ENCODE measurements at regions not wholly inside any gene's neighbourhood (a gene's known extent, or its start where the extent isn't known, plus 50 kb on each side); places are given as distances from the start of the nearest gene placed in this dataset.

DNA sequence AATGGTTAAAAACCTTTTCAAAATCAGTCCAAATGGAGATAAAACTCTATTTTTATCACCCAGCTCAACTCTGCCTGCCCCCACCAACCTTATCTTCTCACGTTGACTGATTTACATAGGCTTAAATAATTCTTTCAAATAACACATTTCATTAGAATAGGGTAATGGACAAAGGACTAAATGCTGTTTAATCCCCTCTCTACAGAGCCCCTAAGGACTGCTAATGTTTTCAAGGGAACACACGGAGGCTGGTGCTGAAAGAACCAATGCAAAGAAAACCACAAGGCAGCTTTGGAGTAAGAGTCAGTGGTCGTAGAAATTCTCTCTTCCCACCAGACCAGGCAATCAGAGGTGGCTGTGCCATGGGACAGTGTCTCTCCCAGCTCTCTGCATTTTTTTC lies 445.7 kb upstream of the MAF start (continued):
- TF ChIP-seq CDX4 (CRISPR knock-in tag; IDR thresholded peaks at IDR 0.05; ENCODE audit: borderline replicate concordance), result no peak
- TF ChIP-seq TEAD4 (CRISPR knock-in tag; IDR thresholded peaks at IDR 0.05), result no peak

DNA sequence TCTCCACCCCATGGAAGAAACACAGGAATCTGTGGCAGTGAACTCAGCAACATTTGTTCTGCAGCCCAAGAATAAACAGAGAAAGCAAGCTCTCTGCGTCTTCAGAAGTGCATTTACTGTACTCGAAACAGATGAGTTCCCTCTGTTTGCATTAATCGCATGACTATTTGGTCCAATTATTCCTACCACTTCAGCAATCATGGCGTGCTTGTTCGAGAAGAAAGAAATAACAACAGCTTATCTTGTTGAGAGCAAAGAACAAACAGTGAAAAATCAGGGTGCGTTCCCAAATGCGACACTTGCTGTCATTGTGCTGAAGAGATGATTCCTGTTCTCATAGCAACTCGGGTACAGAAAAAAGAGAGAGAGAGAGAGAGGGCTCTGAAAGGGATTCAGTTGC lies 445.3 kb upstream of the MAF start:
- POLR2A ChIA-PET, result interaction anchor here (0.6 kb wide), 1 partner anchor 444 kb away, joined by 5 read pairs; no protein-coding TSS in a partner anchor
- Mint-ChIP-seq H3K9me3 (0 out of 2 replicates have a peak, but pooled peaks cover 6% of the 10 kb centered on the region), H3K4me3 (no peak overlapping the region), H3K27ac (no peak overlapping the region), H3K4me1 (peaks cover 3% of the 10 kb centered on the region; the same call in 1 of the 2 replicates), H3K36me3 (no peaks in the 10 kb centered on the region), H3K27me3 (ENCODE audit: low read depth) (no peaks in the 10 kb centered on the region)
- no peak for DNase-seq (ENCODE audit: low spot score)
- CTCF ChIA-PET, result interaction anchor here (1.0 kb wide), 1 partner anchor 38 kb away, joined by 3 read pairs; no protein-coding TSS in a partner anchor
- TF ChIP-seq ZNF121 (CRISPR knock-in tag; IDR thresholded peaks at IDR 0.05), result no peak
- TF ChIP-seq, protein P1, sequence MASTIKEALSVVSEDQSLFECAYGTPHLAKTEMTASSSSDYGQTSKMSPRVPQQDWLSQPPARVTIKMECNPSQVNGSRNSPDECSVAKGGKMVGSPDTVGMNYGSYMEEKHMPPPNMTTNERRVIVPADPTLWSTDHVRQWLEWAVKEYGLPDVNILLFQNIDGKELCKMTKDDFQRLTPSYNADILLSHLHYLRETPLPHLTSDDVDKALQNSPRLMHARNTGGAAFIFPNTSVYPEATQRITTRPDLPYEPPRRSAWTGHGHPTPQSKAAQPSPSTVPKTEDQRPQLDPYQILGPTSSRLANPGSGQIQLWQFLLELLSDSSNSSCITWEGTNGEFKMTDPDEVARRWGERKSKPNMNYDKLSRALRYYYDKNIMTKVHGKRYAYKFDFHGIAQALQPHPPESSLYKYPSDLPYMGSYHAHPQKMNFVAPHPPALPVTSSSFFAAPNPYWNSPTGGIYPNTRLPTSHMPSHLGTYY (CRISPR knock-in tag; IDR thresholded peaks at IDR 0.05), result no peak
- TF ChIP-seq MYBL2 (CRISPR knock-in tag; IDR thresholded peaks at IDR 0.05), result no peak
- TF ChIP-seq ZNF263 (CRISPR knock-in tag; IDR thresholded peaks at IDR 0.05; ENCODE audit: low read depth), result no peak
- TF ChIP-seq TCF7 (CRISPR knock-in tag; IDR thresholded peaks at IDR 0.05; ENCODE audit: low read depth), result no peak
- TF ChIP-seq NR3C1 (CRISPR knock-in tag; conservative IDR thresholded peaks at IDR 0.05; ENCODE audit: low read depth), result no peak
- TF ChIP-seq RORB (CRISPR knock-in tag; IDR thresholded peaks at IDR 0.05), result no peak
- TF ChIP-seq PREB (CRISPR knock-in tag; IDR thresholded peaks at IDR 0.05; ENCODE audit: borderline replicate concordance), result no peak
- TF ChIP-seq NFYB (CRISPR knock-in tag; conservative IDR thresholded peaks at IDR 0.05; ENCODE audit: low read depth), result no peak
- TF ChIP-seq, protein P2, sequence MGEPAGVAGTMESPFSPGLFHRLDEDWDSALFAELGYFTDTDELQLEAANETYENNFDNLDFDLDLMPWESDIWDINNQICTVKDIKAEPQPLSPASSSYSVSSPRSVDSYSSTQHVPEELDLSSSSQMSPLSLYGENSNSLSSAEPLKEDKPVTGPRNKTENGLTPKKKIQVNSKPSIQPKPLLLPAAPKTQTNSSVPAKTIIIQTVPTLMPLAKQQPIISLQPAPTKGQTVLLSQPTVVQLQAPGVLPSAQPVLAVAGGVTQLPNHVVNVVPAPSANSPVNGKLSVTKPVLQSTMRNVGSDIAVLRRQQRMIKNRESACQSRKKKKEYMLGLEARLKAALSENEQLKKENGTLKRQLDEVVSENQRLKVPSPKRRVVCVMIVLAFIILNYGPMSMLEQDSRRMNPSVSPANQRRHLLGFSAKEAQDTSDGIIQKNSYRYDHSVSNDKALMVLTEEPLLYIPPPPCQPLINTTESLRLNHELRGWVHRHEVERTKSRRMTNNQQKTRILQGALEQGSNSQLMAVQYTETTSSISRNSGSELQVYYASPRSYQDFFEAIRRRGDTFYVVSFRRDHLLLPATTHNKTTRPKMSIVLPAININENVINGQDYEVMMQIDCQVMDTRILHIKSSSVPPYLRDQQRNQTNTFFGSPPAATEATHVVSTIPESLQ (CRISPR knock-in tag; IDR thresholded peaks at IDR 0.05), result no peak
- TF ChIP-seq, protein P3, sequence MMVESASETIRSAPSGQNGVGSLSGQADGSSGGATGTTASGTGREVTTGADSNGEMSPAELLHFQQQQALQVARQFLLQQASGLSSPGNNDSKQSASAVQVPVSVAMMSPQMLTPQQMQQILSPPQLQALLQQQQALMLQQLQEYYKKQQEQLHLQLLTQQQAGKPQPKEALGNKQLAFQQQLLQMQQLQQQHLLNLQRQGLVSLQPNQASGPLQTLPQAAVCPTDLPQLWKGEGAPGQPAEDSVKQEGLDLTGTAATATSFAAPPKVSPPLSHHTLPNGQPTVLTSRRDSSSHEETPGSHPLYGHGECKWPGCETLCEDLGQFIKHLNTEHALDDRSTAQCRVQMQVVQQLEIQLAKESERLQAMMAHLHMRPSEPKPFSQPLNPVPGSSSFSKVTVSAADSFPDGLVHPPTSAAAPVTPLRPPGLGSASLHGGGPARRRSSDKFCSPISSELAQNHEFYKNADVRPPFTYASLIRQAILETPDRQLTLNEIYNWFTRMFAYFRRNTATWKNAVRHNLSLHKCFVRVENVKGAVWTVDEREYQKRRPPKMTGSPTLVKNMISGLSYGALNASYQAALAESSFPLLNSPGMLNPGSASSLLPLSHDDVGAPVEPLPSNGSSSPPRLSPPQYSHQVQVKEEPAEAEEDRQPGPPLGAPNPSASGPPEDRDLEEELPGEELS (CRISPR knock-in tag; IDR thresholded peaks at IDR 0.05), result no peak
- TF ChIP-seq NR2C2 (CRISPR knock-in tag; IDR thresholded peaks at IDR 0.05), result no peak
- no peak for ATAC-seq

DNA sequence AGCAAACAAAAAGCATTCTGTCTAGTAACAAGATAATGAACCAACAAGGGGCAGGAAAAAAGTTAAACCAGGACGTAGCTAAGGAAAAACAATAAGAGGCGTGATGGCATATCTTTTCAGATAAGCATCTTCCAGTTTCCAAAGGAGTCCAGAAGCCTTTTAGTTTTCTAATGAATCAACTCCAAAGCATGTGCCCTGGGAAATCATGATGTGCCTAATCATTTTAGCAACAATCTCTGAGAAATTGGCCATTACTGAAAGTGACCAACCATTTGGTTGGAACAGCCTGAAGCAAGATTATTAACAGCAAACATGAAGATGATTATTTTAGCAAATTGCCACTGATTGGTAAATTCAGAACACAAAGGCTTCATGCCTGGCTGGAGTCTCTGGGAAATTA lies 440.9 kb upstream of the MAF start:
- peaks cover 12% of the 10 kb centered on the region; the same call in 1 of the 2 replicates for H3K9me3 Mint-ChIP-seq
- POLR2A ChIA-PET, result no interaction called here
- peaks cover 3% of the 10 kb centered on the region; the same call in 1 of the 2 replicates for H3K4me1 Mint-ChIP-seq
- no peaks in the 10 kb centered on the region for H3K36me3 Mint-ChIP-seq
- no peak overlapping the region for H3K27ac Mint-ChIP-seq
- no peaks in the 10 kb centered on the region; the same call in 1 of the 2 replicates for H3K27me3 Mint-ChIP-seq (ENCODE audit: low read depth)
- H3K4me3 Mint-ChIP-seq, result no peak overlapping the region
- CTCF ChIA-PET, result no interaction called here
- DNase-seq (ENCODE audit: low spot score), result no peak
- no peak for ATAC-seq
- TF ChIP-seq ZNF532 (CRISPR knock-in tag; IDR thresholded peaks at IDR 0.05; ENCODE audit: borderline replicate concordance) (no peak), ELF4 (CRISPR knock-in tag; IDR thresholded peaks at IDR 0.05; ENCODE audit: low read depth) (no peak), SP1 (CRISPR knock-in tag; conservative IDR thresholded peaks at IDR 0.05) (no peak), PRRX2 (CRISPR knock-in tag; IDR thresholded peaks at IDR 0.05) (no peak), NFYB (CRISPR knock-in tag; conservative IDR thresholded peaks at IDR 0.05; ENCODE audit: low read depth) (no peak), ZNF396 (CRISPR knock-in tag; IDR thresholded peaks at IDR 0.05; ENCODE audit: borderline replicate concordance) (no peak), FOXK1 (CRISPR knock-in tag; IDR thresholded peaks at IDR 0.05) (no peak)
- TF ChIP-seq, protein P4, sequence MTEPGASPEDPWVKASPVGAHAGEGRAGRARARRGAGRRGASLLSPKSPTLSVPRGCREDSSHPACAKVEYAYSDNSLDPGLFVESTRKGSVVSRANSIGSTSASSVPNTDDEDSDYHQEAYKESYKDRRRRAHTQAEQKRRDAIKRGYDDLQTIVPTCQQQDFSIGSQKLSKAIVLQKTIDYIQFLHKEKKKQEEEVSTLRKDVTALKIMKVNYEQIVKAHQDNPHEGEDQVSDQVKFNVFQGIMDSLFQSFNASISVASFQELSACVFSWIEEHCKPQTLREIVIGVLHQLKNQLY (CRISPR knock-in tag; IDR thresholded peaks at IDR 0.05), result no peak

Measured in WTC11 (cell line).